CD4-positive, alpha-beta T cell treated with Interleukin-1 beta for 1 hour (primary cell): ENCODE measurements at regions not wholly inside any gene's neighbourhood (a gene's known extent, or its start where the extent isn't known, plus 50 kb on each side); places are given as distances from the start of the nearest gene placed in this dataset.

ENCODE experiments used
- DNase-seq, 2 donors: peaks; one replicate each; pipeline ENCODE4 v3.0.0-alpha.2; 2020 to 2022

GRCh38 chr5:68408345-68408871 lies 192.9 kb downstream of the PIK3R1 start:
- no peak for DNase-seq

DNA sequence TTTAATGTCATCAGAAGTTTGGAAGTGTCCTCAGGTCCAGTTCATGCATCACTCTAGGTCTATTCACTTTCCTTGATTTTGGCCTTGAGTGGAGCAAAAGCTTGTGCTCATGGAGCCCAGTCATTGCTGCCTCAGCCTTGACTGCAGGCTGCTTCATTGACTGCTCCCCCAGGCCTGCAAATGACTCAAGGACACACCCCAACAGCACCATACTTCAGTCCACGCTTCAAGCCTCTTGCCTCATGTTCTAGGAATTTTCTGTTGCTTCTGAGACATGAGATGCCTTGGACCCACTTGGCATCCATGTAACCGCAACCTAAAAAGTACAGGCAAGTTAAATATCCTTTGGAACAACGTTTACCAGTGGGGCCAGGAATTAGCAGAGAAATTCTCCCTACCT lies 193.7 kb downstream of the PIK3R1 start:
- no peak for DNase-seq

DNA sequence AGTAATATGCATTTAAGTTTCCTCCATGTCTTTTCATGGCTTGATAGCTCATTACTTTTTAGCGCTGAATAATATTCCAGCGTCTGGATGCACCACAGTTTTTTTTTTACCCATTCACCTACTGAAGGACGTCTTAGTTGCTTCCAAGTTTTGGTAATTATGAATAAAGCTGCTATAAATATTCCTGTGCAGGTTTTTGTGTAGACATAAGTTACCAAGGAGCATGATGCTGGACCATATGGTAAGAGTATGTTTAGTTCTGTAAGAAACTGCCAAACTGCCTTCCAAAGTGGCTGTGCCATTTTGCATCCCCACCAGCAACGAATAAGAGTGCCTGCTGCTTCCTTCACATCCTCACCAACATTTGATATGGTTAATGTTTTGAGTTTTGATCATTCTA lies 195.6 kb downstream of the PIK3R1 start:
- no peak for DNase-seq

DNA sequence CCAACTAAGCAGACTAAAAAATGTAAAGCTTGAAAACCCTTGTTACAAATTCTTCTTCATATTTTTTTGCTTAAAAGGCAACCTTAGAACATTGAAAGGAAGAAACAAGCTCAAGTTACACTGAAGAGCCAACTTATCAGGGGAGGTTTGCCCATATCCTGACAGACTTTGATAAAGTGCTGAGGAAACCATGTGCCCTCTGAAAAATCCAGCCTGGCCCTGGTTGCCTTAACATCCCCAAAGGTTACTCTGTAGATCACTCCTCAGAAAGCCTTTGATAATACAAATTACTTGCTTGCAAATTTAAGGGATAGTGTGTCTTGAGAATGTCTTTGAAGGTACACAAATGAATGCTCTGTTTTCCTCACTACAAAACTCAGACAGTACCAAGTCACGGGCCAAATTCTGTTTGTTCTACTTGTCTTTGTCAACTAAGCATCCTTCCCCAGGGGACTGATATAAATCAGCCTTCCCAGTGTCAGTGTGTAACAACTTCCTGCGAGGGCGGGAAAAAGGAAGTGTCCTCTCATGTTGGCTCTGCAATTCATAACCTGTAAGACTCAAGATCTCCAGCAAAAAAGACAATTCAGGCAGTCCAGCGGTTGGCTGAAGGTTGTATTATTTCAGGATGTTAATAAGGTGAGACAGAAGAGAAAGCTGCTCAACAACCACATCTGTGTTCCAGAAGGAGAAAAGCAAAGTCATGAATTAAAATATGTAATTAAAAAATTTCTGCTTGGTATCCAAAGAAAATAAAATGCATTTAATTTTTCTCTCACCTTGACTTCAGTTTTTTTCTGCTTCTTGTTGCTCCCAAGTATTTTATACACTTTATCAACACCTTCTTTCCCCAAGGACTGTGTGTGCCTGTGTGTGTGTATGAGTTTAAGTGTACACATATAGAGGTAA lies 199.9 kb downstream of the PIK3R1 start:
- DNase-seq, result no peak

DNA sequence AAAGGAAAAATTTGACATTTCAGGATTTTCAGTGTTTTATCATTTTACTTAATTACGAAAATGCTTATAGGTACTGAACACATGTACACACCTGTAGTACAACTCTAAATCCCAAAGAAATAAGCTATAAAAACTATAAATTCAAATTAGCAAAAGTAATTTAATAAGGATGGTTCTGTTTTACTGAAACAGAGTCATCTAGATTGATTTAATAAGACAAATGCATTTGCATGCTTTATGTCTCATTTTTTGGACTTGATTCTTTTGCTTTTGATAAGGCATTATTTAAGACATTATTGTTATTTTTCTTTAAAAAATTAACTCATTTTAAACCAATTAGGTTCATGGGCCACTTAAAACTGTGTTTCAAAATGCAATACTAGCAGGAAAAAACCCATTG lies 201.2 kb downstream of the PIK3R1 start:
- no peak for DNase-seq

DNA sequence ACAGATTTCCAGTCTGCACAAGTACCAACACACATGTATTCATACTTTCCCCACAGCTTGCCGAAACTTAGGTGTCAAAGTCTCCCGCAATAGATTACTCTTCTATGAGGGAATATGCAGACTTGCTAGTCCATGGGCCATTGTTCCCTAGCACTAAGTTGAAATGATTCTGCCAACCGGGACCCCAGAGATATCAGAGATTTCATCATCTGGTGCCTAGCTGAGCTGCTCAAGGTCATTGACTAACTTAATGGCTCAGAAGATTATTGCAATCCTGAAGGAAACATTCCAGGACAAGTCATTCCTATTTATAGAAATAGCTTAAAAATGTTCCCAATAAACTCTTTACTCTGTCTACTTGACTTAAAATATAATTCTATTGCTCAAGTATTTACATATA lies 202.6 kb downstream of the PIK3R1 start:
- no peak for DNase-seq

DNA sequence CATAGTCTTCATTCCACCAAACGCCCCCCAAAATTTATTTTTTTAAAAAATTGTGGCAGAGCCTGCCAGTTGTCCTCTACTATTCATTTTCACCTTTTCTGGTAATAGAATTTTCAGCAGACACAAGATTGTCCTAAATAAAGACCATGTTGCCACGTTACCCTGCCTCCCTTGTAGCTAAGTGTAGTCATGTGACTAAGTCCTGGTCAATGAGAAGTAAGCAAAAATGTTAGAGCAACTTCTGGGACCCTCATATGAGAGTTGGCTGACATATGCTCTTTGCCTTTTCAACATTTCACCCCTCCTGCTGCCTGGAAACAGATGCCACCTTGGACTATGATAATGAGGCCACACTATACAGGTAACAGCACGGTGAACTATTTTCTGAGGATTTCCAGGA lies 203.1 kb downstream of the PIK3R1 start:
- DNase-seq, result no peak

GRCh38 chr5:68419081-68419636 lies 203.6 kb downstream of the PIK3R1 start:
- DNase-seq, result no peak

DNA sequence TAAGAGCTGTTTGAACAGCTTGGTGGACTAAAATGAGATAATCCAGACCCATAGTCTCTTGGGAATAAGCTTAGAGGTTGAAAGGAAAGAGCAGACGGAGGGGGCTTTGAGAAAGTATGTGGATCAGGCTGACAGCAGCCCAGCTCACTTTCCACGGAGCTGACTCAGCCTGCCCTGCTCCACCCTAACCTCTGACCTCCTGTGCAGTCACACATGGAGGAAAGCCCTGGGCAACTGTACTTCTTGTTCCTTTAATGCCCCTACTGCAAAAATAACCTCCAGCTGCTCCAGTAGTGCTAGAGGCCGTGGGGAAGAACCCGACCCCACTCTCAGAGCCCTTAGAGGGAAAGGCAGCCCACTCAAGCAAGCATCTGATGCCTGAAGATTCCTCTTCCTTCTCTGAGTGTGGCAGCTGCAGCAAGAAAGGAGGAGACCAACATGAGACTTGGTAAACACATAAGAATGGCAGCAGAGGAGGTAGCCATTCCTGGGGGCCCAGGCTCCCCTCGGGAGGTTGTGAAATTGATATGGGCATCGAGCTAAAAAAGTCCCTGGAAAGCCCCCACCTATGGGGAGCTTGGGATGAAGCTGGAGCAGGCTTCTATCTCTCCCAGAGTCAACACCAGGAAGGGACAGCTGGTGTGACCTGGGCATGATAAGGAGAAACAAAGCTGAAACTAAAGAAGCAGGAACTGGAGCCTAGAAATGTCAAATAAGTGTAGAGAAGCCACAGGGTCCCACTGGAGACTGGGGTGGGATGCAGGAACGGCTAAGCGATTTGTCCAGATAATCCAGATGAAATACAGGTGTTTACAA lies 204.3 kb downstream of the PIK3R1 start:
- no peak for DNase-seq

- no peak for DNase-seq
These were observed 205.2 kb downstream of the PIK3R1 start for GRCh38 chr5:68420476-68421344.

- DNase-seq, result no peak
These were observed 206.1 kb downstream of the PIK3R1 start for GRCh38 chr5:68421485-68422220.

DNA sequence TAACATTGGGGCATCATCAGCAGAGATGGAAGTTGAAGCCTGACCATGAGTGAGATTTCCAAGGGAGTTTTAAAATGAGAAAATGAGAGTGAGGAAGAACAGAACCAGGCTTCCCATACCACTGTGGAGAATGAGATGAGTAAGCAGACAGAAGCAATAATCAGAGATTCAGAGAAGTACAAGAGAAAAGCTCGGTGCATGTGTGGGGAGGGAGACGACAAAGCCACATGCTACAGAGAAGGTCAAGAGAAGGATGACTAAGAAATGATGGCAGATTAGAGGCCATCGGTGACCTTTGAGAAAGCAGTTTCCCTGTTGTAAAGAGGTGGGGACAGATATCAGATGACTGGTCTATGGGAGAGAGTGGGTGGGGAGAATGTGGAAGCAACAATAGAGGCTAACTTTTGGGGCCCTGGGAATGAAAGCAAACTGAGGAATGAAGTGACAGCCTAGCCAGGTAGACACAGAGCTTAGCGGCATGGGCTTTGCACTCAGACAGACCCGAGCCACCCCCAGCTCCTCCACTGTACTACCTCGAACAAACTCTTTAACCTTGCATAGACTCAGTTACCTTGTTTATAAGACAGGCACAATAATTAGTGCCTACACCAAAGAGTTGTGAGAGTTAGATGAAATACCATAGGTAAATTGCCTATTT lies 207.7 kb downstream of the PIK3R1 start:
- DNase-seq, result no peak

GRCh38 chr5:68424799-68425537 lies 209.4 kb downstream of the PIK3R1 start:
- peak; percentile 7 to 50 for DNase-seq

- no peak for DNase-seq
These were observed 211.0 kb downstream of the PIK3R1 start for GRCh38 chr5:68426586-68426985.

DNA sequence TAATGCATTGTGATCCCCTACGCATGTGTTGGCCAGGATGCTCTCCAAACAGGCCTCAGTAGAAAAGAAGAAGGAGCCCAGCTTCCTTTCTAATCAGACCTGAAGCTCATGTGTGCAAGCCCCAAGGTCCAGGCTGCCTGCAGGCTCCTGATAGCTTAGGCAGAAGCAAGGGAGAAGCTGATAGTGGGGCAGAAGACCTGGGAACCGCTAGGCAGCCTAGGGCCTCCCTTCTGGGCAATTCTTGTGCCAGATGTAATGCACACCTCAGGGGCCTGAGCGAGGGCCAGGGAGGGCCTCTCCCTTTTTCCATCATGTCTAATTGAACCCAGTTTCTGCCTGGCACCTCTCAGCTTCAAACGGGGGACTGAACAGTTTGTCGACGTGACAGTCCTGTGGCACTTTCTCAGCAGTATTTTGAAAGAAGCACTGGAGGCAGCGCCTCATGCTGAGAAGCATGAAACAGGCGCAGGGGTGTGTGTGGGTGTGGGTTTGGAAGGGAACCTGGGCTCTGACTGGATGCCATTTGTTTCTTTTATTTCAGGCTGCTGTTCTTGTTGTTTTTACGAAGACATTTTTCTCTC lies 212.8 kb downstream of the PIK3R1 start:
- DNase-seq, result no peak

DNA sequence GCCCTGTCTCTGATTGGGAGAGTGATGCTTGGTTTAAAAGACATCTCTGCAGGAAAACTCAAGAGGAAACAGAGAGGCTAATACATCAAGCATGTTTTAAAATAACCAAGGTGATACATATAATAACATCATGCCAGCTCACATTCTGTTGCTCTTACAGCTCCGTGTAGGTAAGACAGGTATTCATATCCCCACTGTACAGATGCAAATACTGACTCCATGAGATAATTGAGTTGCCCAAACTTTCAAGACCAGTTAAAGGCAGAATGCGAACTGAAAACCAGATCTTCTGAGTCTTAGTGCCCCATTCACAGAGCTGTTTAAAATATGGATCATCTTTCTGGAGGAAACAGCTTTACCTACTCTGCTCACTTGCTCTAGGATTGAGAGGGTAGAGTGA lies 214.0 kb downstream of the PIK3R1 start:
- no peak for DNase-seq

GRCh38 chr5:68430279-68430678 lies 214.7 kb downstream of the PIK3R1 start:
- DNase-seq, result no peak

- no peak for DNase-seq
These were observed 215.6 kb downstream of the PIK3R1 start for GRCh38 chr5:68431186-68431585.

DNA sequence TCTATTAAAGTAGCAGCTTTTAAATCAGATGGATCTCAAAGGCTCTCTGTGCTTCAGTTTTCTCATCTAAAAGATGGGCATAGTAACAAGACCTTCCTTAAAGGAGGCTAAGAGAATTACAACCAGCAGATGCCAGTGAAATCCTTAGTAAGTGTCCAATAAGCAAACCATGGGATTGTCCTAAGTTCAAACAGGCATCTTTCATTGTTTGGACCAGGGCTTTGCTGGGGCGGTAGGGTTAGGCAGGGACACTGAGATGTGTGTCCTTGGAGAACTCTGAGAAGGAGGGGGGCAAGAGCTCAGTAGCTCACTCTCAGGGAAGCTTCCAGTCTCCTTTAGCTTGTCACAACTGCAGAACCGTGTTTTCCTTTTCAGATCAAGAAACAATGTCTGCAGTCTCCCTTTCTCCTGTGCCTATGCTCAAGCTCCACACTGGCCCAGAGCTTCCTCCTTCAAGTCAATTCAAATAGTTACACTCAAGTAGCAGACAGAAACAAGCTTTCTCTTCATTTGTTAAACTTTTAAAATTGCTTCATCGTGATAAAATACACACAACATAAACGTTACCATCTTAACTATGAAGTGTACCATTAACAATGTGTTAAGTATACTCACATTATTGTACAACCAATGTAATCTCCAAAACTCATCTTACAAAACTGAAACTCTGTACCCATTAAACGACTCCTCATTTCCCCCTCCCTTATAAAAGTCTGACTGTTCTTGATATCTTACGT lies 216.2 kb downstream of the PIK3R1 start:
- no peak for DNase-seq
